ENCODE measurements at regions not wholly inside any gene's neighbourhood (a gene's known extent, or its start where the extent isn't known, plus 50 kb on each side); places are given as distances from the start of the nearest gene placed in this dataset.
A peak's percentile ranks its signal among the peaks of the same experiment; 100 is the strongest.
"Not testable (repeated sequence)": the region's sequence is repeated elsewhere in the genome, so short reads cannot be mapped to it uniquely, and the experiment has no call there.

- Mint-ChIP-seq H3K4me1 (ENCODE audit: low read depth) (peaks cover 11% of the 10 kb centered on the region), H3K36me3 (ENCODE audit: low read depth) (no peaks in the 10 kb centered on the region), H3K4me3 (ENCODE audit: low read depth) (no peak overlapping the region), H3K9me3 (no peaks in the 10 kb centered on the region), H3K27me3 (ENCODE audit: low read depth) (no peaks in the 10 kb centered on the region), H3K27ac (peak overlapping the region; percentile 72)
- intact Hi-C loops (cut with micrococcal nuclease), result loop anchor here (1.0 to 5.0 kb wide), 6 partner anchors 15 to 168 kb away; partner anchors contain the start of gene SHLD1
- DNase-seq (ENCODE audit: low spot score), result no peak
Observed at GRCh38 chr20:5674176-5674660, 63.4 kb upstream of the GPCPD1 start.

- Mint-ChIP-seq H3K4me1 (ENCODE audit: low read depth) (peaks cover 11% of the 10 kb centered on the region), H3K4me3 (ENCODE audit: low read depth) (no peak overlapping the region), H3K27ac (no peak overlapping the region), H3K9me3 (no peaks in the 10 kb centered on the region), H3K36me3 (ENCODE audit: low read depth) (no peaks in the 10 kb centered on the region), H3K27me3 (ENCODE audit: low read depth) (no peaks in the 10 kb centered on the region)
- intact Hi-C loops (cut with micrococcal nuclease), result loop anchor here (5.0 kb wide), 2 partner anchors 79 to 171 kb away; no protein-coding TSS in a partner anchor
- DNase-seq (ENCODE audit: low spot score), result no peak
Observed at GRCh38 chr20:5670874-5671273, 60.1 kb upstream of the GPCPD1 start.

- Mint-ChIP-seq H3K36me3 (ENCODE audit: low read depth) (no peaks in the 10 kb centered on the region), H3K4me3 (ENCODE audit: low read depth) (no peak overlapping the region), H3K27ac (no peak overlapping the region), H3K4me1 (ENCODE audit: low read depth) (peaks cover 11% of the 10 kb centered on the region), H3K27me3 (ENCODE audit: low read depth) (no peaks in the 10 kb centered on the region), H3K9me3 (no peaks in the 10 kb centered on the region)
- no peak for DNase-seq (ENCODE audit: low spot score)
- intact Hi-C loops (cut with micrococcal nuclease), result loop anchor here (5.0 kb wide), 2 partner anchors 78 to 172 kb away; no protein-coding TSS in a partner anchor
Observed at GRCh38 chr20:5670036-5670536, 59.3 kb upstream of the GPCPD1 start.

GRCh38 chr20:5668529-5668868 lies 57.7 kb upstream of the GPCPD1 start:
- no peaks in the 10 kb centered on the region for H3K27me3 Mint-ChIP-seq (ENCODE audit: low read depth)
- H3K36me3 Mint-ChIP-seq (ENCODE audit: low read depth), result no peaks in the 10 kb centered on the region
- no peak overlapping the region for H3K27ac Mint-ChIP-seq
- no peak for DNase-seq (ENCODE audit: low spot score)
- H3K9me3 Mint-ChIP-seq, result no peaks in the 10 kb centered on the region
- intact Hi-C loops (cut with micrococcal nuclease), result no loop called here
- peaks cover 1% of the 10 kb centered on the region for H3K4me1 Mint-ChIP-seq (ENCODE audit: low read depth)
- H3K4me3 Mint-ChIP-seq (ENCODE audit: low read depth), result no peak overlapping the region

- no peak overlapping the region for H3K27ac Mint-ChIP-seq
- H3K4me3 Mint-ChIP-seq (ENCODE audit: low read depth), result no peak overlapping the region
- DNase-seq (ENCODE audit: low spot score), result no peak
- no peaks in the 10 kb centered on the region for H3K36me3 Mint-ChIP-seq (ENCODE audit: low read depth)
- H3K27me3 Mint-ChIP-seq (ENCODE audit: low read depth), result no peaks in the 10 kb centered on the region
- no peaks in the 10 kb centered on the region for H3K4me1 Mint-ChIP-seq (ENCODE audit: low read depth)
- no peaks in the 10 kb centered on the region for H3K9me3 Mint-ChIP-seq
- intact Hi-C loops (cut with micrococcal nuclease), result no loop called here
Observed at GRCh38 chr20:5667705-5668528, 57.1 kb upstream of the GPCPD1 start.

GRCh38 chr20:5665417-5665816 lies 54.6 kb upstream of the GPCPD1 start:
- no peak for DNase-seq (ENCODE audit: low spot score)
- H3K9me3 Mint-ChIP-seq, result no peaks in the 10 kb centered on the region
- no peaks in the 10 kb centered on the region for H3K27me3 Mint-ChIP-seq (ENCODE audit: low read depth)
- no peaks in the 10 kb centered on the region for H3K4me1 Mint-ChIP-seq (ENCODE audit: low read depth)
- H3K27ac Mint-ChIP-seq, result no peak overlapping the region
- intact Hi-C loops (cut with micrococcal nuclease), result no loop called here
- H3K36me3 Mint-ChIP-seq (ENCODE audit: low read depth), result no peaks in the 10 kb centered on the region
- H3K4me3 Mint-ChIP-seq (ENCODE audit: low read depth), result no peak overlapping the region

GRCh38 chr20:5663396-5663795 lies 52.6 kb upstream of the GPCPD1 start:
- no peaks in the 10 kb centered on the region for H3K27me3 Mint-ChIP-seq (ENCODE audit: low read depth)
- no peak overlapping the region for H3K27ac Mint-ChIP-seq
- no peaks in the 10 kb centered on the region for H3K36me3 Mint-ChIP-seq (ENCODE audit: low read depth)
- peaks cover 11% of the 10 kb centered on the region for H3K4me1 Mint-ChIP-seq (ENCODE audit: low read depth)
- H3K4me3 Mint-ChIP-seq (ENCODE audit: low read depth), result no peak overlapping the region
- no peak for DNase-seq (ENCODE audit: low spot score)
- intact Hi-C loops (cut with micrococcal nuclease), result no loop called here
- no peaks in the 10 kb centered on the region for H3K9me3 Mint-ChIP-seq

- no peaks in the 10 kb centered on the region for H3K36me3 Mint-ChIP-seq (ENCODE audit: low read depth)
- no peaks in the 10 kb centered on the region for H3K9me3 Mint-ChIP-seq
- H3K27me3 Mint-ChIP-seq (ENCODE audit: low read depth), result no peaks in the 10 kb centered on the region
- H3K4me3 Mint-ChIP-seq (ENCODE audit: low read depth), result no peak overlapping the region
- no peak for DNase-seq (ENCODE audit: low spot score)
- intact Hi-C loops (cut with micrococcal nuclease), result no loop called here
- peaks cover 11% of the 10 kb centered on the region for H3K4me1 Mint-ChIP-seq (ENCODE audit: low read depth)
- no peak overlapping the region for H3K27ac Mint-ChIP-seq
Observed at GRCh38 chr20:5662769-5663168, 52.0 kb upstream of the GPCPD1 start.

GRCh38 chr20:5660756-5661155 lies 50.0 kb upstream of the GPCPD1 start:
- H3K27me3 Mint-ChIP-seq (ENCODE audit: low read depth); H3K36me3 Mint-ChIP-seq (ENCODE audit: low read depth); intact Hi-C loops (cut with micrococcal nuclease); DNase-seq (ENCODE audit: low spot score); H3K9me3 Mint-ChIP-seq; H3K27ac Mint-ChIP-seq; H3K4me3 Mint-ChIP-seq (ENCODE audit: low read depth): not testable (repeated sequence)
- H3K4me1 Mint-ChIP-seq (ENCODE audit: low read depth), result peaks cover 11% of the 10 kb centered on the region

Measured in activated T-helper 2 cell treated with anti-CD3 and anti-CD28 coated beads, Interferon-gamma antibody, Interleukin-2, Interleukin-4, amounts not matched to agents 10 μg/mL and 5 μg/mL and 100 μg/mL, durations not matched to agents 14 hours and 24 hours and 36 hours (primary cell).